ENCODE measurements at regions not wholly inside any gene's neighbourhood (a gene's known extent, or its start where the extent isn't known, plus 50 kb on each side); places are given as distances from the start of the nearest gene placed in this dataset.
"Not testable (repeated sequence)": the region's sequence is repeated elsewhere in the genome, so short reads cannot be mapped to it uniquely, and the experiment has no call there.

DNA sequence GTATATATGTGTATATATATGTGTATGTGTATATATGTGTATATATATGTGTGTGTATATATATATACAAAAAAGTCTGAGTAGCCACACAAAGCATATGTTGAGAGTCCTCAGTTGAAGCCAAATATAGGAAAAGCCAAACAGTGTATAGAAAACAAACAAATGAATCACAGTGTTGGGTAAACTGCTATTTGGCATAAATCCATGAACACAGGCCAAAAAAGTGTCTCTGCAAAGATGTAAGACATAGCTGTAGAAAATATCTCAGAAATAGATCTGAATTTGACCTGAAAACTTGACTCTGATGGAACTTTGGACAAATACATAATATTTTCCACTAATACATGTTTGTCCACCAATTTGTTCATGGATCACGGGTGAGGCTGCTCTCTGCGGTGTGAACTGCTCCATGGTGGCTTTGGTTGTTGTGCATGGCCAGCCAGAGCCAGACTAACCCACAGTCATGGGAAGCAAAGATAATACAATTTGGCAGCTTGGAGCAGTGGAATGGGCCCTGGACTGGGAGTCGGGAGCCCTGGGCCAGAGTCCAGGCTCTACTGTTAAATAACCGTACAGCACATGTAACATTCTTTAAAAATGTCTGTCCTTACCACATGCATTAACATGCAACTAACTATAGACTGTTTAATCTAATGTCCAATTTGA lies 76.9 kb upstream of the EED start:
- no peaks in the 10 kb centered on the region for H3K27me3 ChIP-seq
- no peak overlapping the region for H3K27ac ChIP-seq
- no peaks in the 10 kb centered on the region for H3K9me3 ChIP-seq
- H3K36me3 ChIP-seq = no peaks in the 10 kb centered on the region
- DNase-seq (no peak), ATAC-seq (no peak)
- TF ChIP-seq, protein P1, sequence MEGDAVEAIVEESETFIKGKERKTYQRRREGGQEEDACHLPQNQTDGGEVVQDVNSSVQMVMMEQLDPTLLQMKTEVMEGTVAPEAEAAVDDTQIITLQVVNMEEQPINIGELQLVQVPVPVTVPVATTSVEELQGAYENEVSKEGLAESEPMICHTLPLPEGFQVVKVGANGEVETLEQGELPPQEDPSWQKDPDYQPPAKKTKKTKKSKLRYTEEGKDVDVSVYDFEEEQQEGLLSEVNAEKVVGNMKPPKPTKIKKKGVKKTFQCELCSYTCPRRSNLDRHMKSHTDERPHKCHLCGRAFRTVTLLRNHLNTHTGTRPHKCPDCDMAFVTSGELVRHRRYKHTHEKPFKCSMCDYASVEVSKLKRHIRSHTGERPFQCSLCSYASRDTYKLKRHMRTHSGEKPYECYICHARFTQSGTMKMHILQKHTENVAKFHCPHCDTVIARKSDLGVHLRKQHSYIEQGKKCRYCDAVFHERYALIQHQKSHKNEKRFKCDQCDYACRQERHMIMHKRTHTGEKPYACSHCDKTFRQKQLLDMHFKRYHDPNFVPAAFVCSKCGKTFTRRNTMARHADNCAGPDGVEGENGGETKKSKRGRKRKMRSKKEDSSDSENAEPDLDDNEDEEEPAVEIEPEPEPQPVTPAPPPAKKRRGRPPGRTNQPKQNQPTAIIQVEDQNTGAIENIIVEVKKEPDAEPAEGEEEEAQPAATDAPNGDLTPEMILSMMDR (IDR thresholded peaks at IDR 0.05) = no peak
- intact Hi-C loops (cut with DNase I) = no loop called here
- H3K4me1 ChIP-seq = no peaks in the 10 kb centered on the region
- H3K4me3 ChIP-seq = no peak overlapping the region

DNA sequence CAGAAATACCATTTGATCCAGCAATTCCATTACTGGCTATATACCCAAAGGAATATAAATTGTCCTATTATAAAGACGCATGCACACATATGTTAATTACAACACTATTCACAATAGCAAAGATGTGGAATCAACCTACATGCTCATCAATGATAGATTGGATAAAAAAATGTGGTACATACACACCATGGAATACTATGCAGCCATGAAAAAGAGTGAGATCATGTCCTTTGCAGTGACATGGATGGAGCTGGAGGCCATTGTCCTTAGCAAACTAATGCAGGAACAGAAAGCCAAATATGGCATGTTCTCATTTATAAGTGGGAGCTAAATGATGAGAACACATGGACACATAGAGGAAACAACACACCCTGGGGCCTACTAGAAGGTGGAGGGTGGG lies 78.3 kb upstream of the EED start:
- intact Hi-C loops (cut with DNase I); H3K36me3 ChIP-seq; H3K9me3 ChIP-seq; ATAC-seq; H3K27ac ChIP-seq; H3K4me3 ChIP-seq; H3K27me3 ChIP-seq; H3K4me1 ChIP-seq; DNase-seq: not testable (repeated sequence)

DNA sequence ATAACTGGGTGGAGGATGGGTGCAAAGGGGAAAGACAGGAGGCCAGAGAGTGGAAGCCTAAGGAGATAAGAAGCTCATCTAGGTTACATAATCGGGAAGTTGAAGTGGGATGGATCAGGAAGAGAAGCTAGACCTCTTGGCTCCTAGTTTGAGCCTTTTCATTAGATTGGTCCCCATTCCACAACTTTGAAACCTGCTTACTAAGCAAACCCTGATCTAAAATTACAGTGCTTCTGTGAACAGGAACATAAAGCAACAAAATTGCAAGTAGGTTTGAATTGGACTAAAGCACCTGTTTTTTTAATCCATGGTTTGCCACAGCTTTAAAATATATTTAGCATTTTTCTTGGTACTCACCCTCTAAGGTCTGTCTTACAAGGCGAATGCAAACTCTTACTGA lies 80.4 kb upstream of the EED start:
- H3K27me3 ChIP-seq = no peaks in the 10 kb centered on the region
- no peaks in the 10 kb centered on the region for H3K9me3 ChIP-seq
- no peak overlapping the region for H3K27ac ChIP-seq
- no peak for ATAC-seq
- TF ChIP-seq, protein P1 (IDR thresholded peaks at IDR 0.05) = no peak
- no peak overlapping the region for H3K4me3 ChIP-seq
- intact Hi-C loops (cut with DNase I) = no loop called here
- H3K4me1 ChIP-seq = peaks cover 8% of the 10 kb centered on the region
- no peak for DNase-seq
- H3K36me3 ChIP-seq = no peaks in the 10 kb centered on the region

DNA sequence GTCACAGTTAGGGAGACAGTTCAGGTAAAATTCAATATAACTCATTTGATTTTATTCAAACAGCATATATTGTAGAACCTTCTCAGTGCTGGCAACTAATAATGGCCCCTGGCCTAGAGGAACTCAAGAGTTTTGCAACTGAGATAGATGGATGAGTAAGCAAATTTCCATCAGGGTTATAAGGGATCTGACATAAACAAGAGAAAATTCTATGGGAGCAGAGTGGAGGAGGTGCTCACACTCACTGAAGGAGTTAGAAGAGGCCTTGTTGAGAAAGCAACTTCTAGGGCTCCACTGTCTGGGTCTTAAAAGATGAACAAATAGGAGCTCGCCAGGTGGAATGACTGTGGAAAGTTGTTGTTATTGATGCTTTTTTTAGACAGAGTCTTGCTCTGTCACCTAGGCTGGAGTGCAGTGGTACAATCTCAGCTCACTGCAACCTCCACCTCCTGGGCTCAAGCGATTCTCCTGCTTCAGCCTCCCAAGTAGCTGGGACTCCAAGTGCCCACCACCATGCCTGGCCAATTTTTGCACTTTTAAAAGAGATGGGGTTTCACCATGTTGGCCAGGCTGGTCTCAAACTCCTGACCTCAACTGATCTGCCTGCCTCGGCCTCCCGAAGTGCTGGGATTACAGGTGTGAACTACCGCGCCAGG lies 81.2 kb upstream of the EED start:
- intact Hi-C loops (cut with DNase I); H3K27ac ChIP-seq: not testable (repeated sequence)
- peak; percentile 66 for ATAC-seq

DNA sequence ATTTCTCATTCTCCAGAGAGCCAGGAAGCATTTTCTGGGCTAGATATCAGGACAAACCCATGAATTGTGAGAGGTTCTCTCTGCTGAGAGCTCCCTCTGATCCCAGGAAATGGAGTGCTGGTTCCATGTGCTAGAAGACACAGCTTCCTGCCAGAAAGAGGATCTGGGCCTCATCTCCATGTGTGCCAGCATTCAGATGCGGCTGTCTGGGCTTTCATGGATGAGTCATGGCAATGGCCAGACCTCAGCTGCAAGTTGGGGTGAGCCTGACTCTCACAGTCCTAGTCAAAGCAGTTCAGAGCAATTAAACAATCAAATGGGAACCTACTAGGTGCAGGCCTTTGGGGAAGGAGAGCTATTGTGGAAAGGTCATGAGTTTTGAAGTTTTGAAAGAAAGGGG lies 82.3 kb upstream of the EED start:
- DNase-seq (no peak), ATAC-seq (peak; percentile 86)
- no peaks in the 10 kb centered on the region for H3K9me3 ChIP-seq
- no peaks in the 10 kb centered on the region for H3K36me3 ChIP-seq
- peak overlapping the region; percentile 45 for H3K27ac ChIP-seq
- H3K4me1 ChIP-seq = peaks cover 8% of the 10 kb centered on the region
- TF ChIP-seq, protein P1 (IDR thresholded peaks at IDR 0.05) = no peak
- intact Hi-C loops (cut with DNase I) = no loop called here
- no peak overlapping the region for H3K4me3 ChIP-seq
- H3K27me3 ChIP-seq = no peaks in the 10 kb centered on the region

More for the DNA sequence above, 81.2 kb upstream of the EED start:
- H3K36me3 ChIP-seq, H3K27me3 ChIP-seq, H3K4me3 ChIP-seq, H3K4me1 ChIP-seq, DNase-seq, H3K9me3 ChIP-seq: not testable (repeated sequence)

DNA sequence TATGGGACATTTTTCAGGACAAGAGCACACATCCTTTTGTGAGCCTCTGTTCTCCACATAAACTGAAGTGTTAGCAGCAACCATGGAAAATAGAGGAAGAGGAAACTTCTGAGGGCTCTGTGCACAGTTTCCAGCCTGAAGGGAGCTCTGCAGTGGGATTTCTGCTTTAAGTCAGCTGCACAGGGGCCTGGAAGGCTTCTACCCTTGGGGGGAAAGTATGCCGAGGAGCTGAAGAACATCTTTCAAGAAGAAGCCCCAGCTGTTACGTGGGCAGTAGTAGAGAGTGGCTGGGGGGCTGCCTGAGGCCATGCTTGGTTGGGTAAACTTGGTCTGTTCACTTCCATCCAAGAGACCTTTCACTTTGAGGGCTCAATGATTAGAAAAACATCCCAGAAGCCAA lies 82.7 kb upstream of the EED start:
- Histone ChIP-seq H3K27ac (peak overlapping the region; percentile 45), H3K4me3 (no peak overlapping the region), H3K9me3 (no peaks in the 10 kb centered on the region), H3K36me3 (no peaks in the 10 kb centered on the region), H3K27me3 (no peaks in the 10 kb centered on the region), H3K4me1 (peaks cover 8% of the 10 kb centered on the region)
- ATAC-seq (peak; percentile 17), DNase-seq (no peak)
- TF ChIP-seq, protein P1 (IDR thresholded peaks at IDR 0.05) = no peak
- intact Hi-C loops (cut with DNase I) = no loop called here

All from upper lobe of right lung (tissue), 1 donor.